GM12892 (cell line): ENCODE measurements at regions not wholly inside any gene's neighbourhood (a gene's known extent, or its start where the extent isn't known, plus 50 kb on each side); places are given as distances from the start of the nearest gene placed in this dataset.

Source experiments
- POLR2A ChIP-seq: IDR thresholded peaks from 2 replicates; pipeline ENCODE4 v1.6.1; 2011; ENCODE audit warnings: low read depth, low read length, control low read depth
- POLR2AphosphoS5 ChIP-seq: IDR thresholded peaks from 2 replicates; pipeline ENCODE4 v1.6.1; 2011; ENCODE audit warnings: low read depth, low read length, control low read depth

- TF ChIP-seq POLR2A (no peak), POLR2AphosphoS5 (no peak)
Measured at GRCh38 chr19:34041925-34042521, 130.3 kb upstream of the LSM14A start.
